Parathyroid adenoma (tissue), 2 donors: ENCODE measurements at regions not wholly inside any gene's neighbourhood (a gene's known extent, or its start where the extent isn't known, plus 50 kb on each side); places are given as distances from the start of the nearest gene placed in this dataset.

Experiments
- H2AFZ ChIP-seq: fragments of 300-600 bp; sonication (generic); one replicate; pipeline ENCODE4 v1.7.0; 2017; ENCODE audit warnings: antibody characterized with exemption, mild to moderate bottlenecking
- H3K27ac ChIP-seq: fragments of 300-600 bp; sonication (generic); one replicate; pipeline ENCODE4 v1.7.0; 2017
- H3K27me3 ChIP-seq: fragments of 300-600 bp; sonication (generic); one replicate; pipeline ENCODE4 v1.7.0; 2017; ENCODE audit warnings: low read length; ENCODE audit not compliant: control insufficient read depth, insufficient read depth
- H3K36me3 ChIP-seq: fragments of 300-600 bp; sonication (generic); one replicate; pipeline ENCODE4 v1.7.0; 2017; ENCODE audit warnings: low read length; ENCODE audit not compliant: control insufficient read depth, insufficient read depth
- H3K4me1 ChIP-seq: fragments of 300-600 bp; sonication (generic); one replicate; pipeline ENCODE4 v1.7.0; 2017; ENCODE audit warnings: control low read depth
- H3K4me2 ChIP-seq: fragments of 300-600 bp; sonication (generic); one replicate; pipeline ENCODE4 v1.7.0; 2017; ENCODE audit warnings: low read length
- H3K4me3 ChIP-seq: fragments of 300-600 bp; sonication (generic); one replicate; pipeline ENCODE4 v1.7.0; 2017; ENCODE audit warnings: low read depth, low read length
- H3K79me2 ChIP-seq: fragments of 300-600 bp; sonication (generic); one replicate; pipeline ENCODE4 v1.7.0; 2017; ENCODE audit warnings: control low read depth
- H3K9ac ChIP-seq: fragments of 300-600 bp; sonication (generic); one replicate; pipeline ENCODE4 v1.7.0; 2017; ENCODE audit warnings: mild to moderate bottlenecking
- H3K9me3 ChIP-seq: fragments of 300-600 bp; sonication (generic); one replicate; pipeline ENCODE4 v1.7.0; 2017; ENCODE audit warnings: low read length; ENCODE audit not compliant: control insufficient read depth
- TF ChIP-seq, protein P1 (sequence below): fragments of 300-600 bp; sonication (generic); IDR thresholded peaks from one replicate; pipeline ENCODE4 v1.7.0; 2017; ENCODE audit warnings: antibody characterized with exemption, mild to moderate bottlenecking
- donor health status: primary hyperparathyroidism.

DNA sequence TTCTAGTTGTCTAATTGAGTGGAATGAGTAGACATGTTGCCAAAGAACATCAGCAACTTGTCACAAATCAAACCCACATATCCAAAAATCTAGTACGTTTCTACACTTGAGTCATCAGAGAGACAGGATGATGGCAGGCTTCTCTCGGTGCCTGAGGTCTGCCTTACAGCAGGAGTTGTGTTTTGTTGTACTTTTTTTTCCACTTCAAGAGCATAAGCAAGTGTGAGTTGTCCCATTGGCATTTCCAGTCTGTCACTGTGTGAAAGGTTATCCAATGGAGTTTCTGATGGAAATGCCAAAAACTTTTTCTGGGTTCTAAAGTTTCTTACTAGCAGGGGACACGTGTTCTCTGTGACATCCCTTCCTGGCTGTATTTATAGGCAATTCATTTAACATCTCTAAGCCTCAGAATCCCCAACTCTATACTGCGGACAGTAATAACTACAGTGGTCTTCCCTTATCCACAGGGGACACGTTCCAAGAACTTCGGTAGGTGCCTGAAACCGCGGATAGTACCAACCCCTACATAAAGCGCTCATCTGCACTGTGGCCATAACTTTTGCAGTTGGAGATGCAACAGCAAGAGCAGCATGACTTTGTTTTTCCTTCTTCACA lies 246.5 kb downstream of the SYK start:
- no peaks in the 10 kb centered on the region for H3K4me1 ChIP-seq
- TF ChIP-seq, protein P1, sequence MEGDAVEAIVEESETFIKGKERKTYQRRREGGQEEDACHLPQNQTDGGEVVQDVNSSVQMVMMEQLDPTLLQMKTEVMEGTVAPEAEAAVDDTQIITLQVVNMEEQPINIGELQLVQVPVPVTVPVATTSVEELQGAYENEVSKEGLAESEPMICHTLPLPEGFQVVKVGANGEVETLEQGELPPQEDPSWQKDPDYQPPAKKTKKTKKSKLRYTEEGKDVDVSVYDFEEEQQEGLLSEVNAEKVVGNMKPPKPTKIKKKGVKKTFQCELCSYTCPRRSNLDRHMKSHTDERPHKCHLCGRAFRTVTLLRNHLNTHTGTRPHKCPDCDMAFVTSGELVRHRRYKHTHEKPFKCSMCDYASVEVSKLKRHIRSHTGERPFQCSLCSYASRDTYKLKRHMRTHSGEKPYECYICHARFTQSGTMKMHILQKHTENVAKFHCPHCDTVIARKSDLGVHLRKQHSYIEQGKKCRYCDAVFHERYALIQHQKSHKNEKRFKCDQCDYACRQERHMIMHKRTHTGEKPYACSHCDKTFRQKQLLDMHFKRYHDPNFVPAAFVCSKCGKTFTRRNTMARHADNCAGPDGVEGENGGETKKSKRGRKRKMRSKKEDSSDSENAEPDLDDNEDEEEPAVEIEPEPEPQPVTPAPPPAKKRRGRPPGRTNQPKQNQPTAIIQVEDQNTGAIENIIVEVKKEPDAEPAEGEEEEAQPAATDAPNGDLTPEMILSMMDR, result no peak
- H3K79me2 ChIP-seq, result no peaks in the 10 kb centered on the region
- H3K4me3 ChIP-seq, result no peak overlapping the region
- H3K27me3 ChIP-seq, result no peaks in the 10 kb centered on the region
- no peaks in the 10 kb centered on the region for H3K9me3 ChIP-seq
- H3K36me3 ChIP-seq, result no peaks in the 10 kb centered on the region
- no peak overlapping the region for H3K4me2 ChIP-seq
- no peak overlapping the region for H3K27ac ChIP-seq
- H3K9ac ChIP-seq, result no peak overlapping the region
- no peak overlapping the region for H2AFZ ChIP-seq

DNA sequence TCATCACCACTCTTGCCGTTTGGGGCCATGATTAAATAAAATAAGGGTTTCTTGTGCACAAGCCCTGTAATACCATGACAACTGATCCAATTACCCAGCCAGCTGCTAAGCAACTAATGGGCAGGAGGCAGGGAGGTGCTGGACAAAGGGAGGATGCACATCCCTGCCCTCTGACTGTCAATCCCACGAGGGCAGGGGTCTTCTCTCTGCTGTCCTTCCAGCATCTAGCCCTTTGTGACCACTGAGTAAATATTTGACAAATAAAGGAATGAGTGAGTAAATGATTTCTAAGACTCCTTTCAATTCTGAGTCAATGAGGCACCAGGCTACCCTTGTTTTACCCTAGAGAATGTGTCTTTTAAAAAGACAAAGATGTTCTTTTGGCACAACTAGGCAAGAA lies 247.1 kb downstream of the SYK start:
- no peak overlapping the region for H3K9ac ChIP-seq
- no peaks in the 10 kb centered on the region for H3K27me3 ChIP-seq
- no peak overlapping the region for H3K4me3 ChIP-seq
- no peak overlapping the region for H3K4me2 ChIP-seq
- H3K36me3 ChIP-seq, result no peaks in the 10 kb centered on the region
- no peak overlapping the region for H2AFZ ChIP-seq
- H3K79me2 ChIP-seq, result no peaks in the 10 kb centered on the region
- H3K9me3 ChIP-seq, result no peaks in the 10 kb centered on the region
- TF ChIP-seq, protein P1, result no peak
- H3K27ac ChIP-seq, result no peak overlapping the region
- H3K4me1 ChIP-seq, result no peaks in the 10 kb centered on the region

DNA sequence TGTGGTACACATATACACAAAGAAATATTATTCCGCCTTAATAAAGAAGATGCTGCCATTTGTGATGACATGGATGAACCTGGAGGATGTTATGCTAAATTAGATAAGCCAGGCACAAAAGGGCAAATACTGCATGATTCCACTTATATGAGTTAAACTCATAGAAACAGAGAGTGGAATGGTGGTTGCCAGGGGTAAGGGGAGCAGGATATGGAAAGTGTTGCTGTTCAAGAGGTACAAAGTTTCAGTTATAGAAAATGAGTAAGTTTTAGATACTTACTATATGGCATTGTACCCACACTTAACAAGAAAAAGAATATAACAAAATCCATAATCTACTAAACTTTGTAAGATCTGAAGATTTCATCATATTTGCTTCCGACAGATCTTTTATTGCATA lies 252.2 kb downstream of the SYK start:
- Histone ChIP-seq H3K4me3 (no peak overlapping the region), H3K4me2 (no peak overlapping the region), H3K36me3 (no peaks in the 10 kb centered on the region), H3K9me3 (no peaks in the 10 kb centered on the region), H3K27ac (no peak overlapping the region), H3K79me2 (no peaks in the 10 kb centered on the region), H3K9ac (no peak overlapping the region), H2AFZ (no peak overlapping the region), H3K4me1 (no peaks in the 10 kb centered on the region), H3K27me3 (no peaks in the 10 kb centered on the region)
- TF ChIP-seq, protein P1, result no peak

DNA sequence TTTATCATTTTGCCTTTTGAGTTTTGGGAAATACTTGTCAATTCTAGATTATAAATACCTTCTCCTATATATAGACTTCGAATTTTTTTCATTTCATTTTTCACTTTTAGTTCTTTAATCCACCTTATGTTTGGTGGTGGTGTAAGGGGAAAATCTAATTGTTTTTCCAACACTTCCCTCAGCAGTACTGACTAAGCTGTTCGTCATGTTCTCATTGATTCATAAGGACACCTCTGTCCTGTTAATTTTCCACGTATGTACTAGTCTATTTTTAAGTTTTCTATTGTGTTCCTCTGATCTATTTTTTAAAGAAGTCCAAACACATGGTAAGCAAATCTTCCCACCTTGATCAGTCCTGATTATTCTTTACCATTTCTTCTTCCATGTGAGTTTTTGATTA lies 254.2 kb downstream of the SYK start:
- Histone ChIP-seq H3K9ac (no peak overlapping the region), H3K36me3 (no peaks in the 10 kb centered on the region), H3K4me2 (no peak overlapping the region), H3K27me3 (no peaks in the 10 kb centered on the region), H3K79me2 (no peaks in the 10 kb centered on the region), H3K4me1 (no peaks in the 10 kb centered on the region), H3K27ac (no peak overlapping the region), H3K9me3 (no peaks in the 10 kb centered on the region), H2AFZ (no peak overlapping the region), H3K4me3 (no peak overlapping the region)
- TF ChIP-seq, protein P1, result no peak

DNA sequence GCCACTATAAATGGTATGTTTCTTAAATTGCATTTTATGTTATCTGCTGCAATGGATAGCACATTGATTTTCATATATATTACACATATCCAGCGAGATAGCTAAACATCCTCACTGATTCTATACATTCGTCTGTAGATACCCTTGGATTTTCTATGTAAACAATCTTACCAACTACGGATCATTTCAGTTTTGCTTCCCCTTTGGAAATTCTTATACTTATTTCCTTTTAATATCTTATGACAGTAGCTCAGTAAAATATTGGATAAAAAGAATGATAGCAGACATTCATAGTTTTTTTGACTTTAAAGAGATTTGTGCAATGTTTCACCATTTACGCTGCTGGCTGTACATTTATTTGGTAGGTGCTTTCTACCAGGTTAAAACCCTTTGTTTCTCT lies 254.9 kb downstream of the SYK start:
- Histone ChIP-seq H3K79me2 (no peaks in the 10 kb centered on the region), H3K4me3 (no peak overlapping the region), H2AFZ (no peak overlapping the region), H3K4me1 (peaks cover 4% of the 10 kb centered on the region), H3K9me3 (no peaks in the 10 kb centered on the region), H3K36me3 (no peaks in the 10 kb centered on the region), H3K4me2 (no peak overlapping the region), H3K27me3 (no peaks in the 10 kb centered on the region), H3K9ac (no peak overlapping the region), H3K27ac (no peak overlapping the region)
- TF ChIP-seq, protein P1, result no peak
